ENCODE measurements at regions not wholly inside any gene's neighbourhood (a gene's known extent, or its start where the extent isn't known, plus 50 kb on each side); places are given as distances from the start of the nearest gene placed in this dataset.

- no peak for ATAC-seq
- Histone ChIP-seq H3K36me3 (no peaks in the 10 kb centered on the region), H3K4me3 (no peak overlapping the region), H3K9me3 (no peaks in the 10 kb centered on the region), H3K4me1 (peaks cover 0 to 24% (median 0%) of the 10 kb centered on the region in 3 donors), H3K27me3 (no peaks in the 10 kb centered on the region), H3K27ac (no peak overlapping the region)
- TF ChIP-seq POLR2AphosphoS5 (IDR thresholded peaks at IDR 0.05) (no peak), CTCF (IDR thresholded peaks at IDR 0.05) (no peak), EP300 (IDR thresholded peaks at IDR 0.05) (no peak), POLR2A (IDR thresholded peaks at IDR 0.05) (no peak)
- WGBS, 2 donors (ENCODE audit: low coverage in 1 of 2): 56 to 72% methylated on average over 3 of the region's 3 CpGs
Observed at GRCh38 chr12:67927815-67928214, 61.4 kb upstream of the IFNG-AS1 start.

GRCh38 chr12:67928621-67929383 is 60.4 kb upstream of the IFNG-AS1 start:
- Histone ChIP-seq H3K27ac (no peak overlapping the region), H3K4me3 (no peak overlapping the region), H3K36me3 (no peaks in the 10 kb centered on the region), H3K4me1 (peaks cover 0 to 24% (median 0%) of the 10 kb centered on the region in 3 donors), H3K27me3 (no peaks in the 10 kb centered on the region), H3K9me3 (no peaks in the 10 kb centered on the region)
- TF ChIP-seq CTCF (IDR thresholded peaks at IDR 0.05) (no peak), POLR2AphosphoS5 (IDR thresholded peaks at IDR 0.05) (no peak), EP300 (IDR thresholded peaks at IDR 0.05) (no peak), POLR2A (IDR thresholded peaks at IDR 0.05) (no peak)
- ATAC-seq: no peak
- WGBS, 2 donors (ENCODE audit: low coverage in 1 of 2): 50 to 59% methylated on average over 3 of the region's 3 CpGs

GRCh38 chr12:67929384-67929772 is 59.9 kb upstream of the IFNG-AS1 start:
- H3K9me3 ChIP-seq: no peaks in the 10 kb centered on the region
- H3K4me3 ChIP-seq: no peak overlapping the region
- TF ChIP-seq CTCF (IDR thresholded peaks at IDR 0.05) (no peak), POLR2AphosphoS5 (IDR thresholded peaks at IDR 0.05) (no peak), EP300 (IDR thresholded peaks at IDR 0.05) (no peak), POLR2A (IDR thresholded peaks at IDR 0.05) (no peak)
- H3K4me1 ChIP-seq: peaks cover 0 to 24% (median 0%) of the 10 kb centered on the region in 3 donors
- no peaks in the 10 kb centered on the region for H3K27me3 ChIP-seq
- 56 to 61% methylated on average over 2 of the region's 2 CpGs for WGBS, 2 donors (ENCODE audit: low coverage in 1 of 2)
- ATAC-seq: no peak
- H3K27ac ChIP-seq: no peak overlapping the region
- no peaks in the 10 kb centered on the region for H3K36me3 ChIP-seq

GRCh38 chr12:67937822-67938221 is 51.4 kb upstream of the IFNG-AS1 start:
- H3K4me1 ChIP-seq: peaks cover 0 to 14% (median 0%) of the 10 kb centered on the region in 3 donors
- no peak for ATAC-seq
- H3K27me3 ChIP-seq: no peaks in the 10 kb centered on the region
- no peak for TF ChIP-seq EP300 (IDR thresholded peaks at IDR 0.05)
- no peak for TF ChIP-seq CTCF (IDR thresholded peaks at IDR 0.05)
- TF ChIP-seq POLR2AphosphoS5 (IDR thresholded peaks at IDR 0.05): no peak
- no peak for TF ChIP-seq POLR2A (IDR thresholded peaks at IDR 0.05)
- H3K9me3 ChIP-seq: no peaks in the 10 kb centered on the region
- no peaks in the 10 kb centered on the region for H3K36me3 ChIP-seq
- no CpG with 5 or more reads among the region's 1 CpG for WGBS, 2 donors (ENCODE audit: low coverage in 1 of 2)
- no peak overlapping the region for H3K27ac ChIP-seq
- H3K4me3 ChIP-seq: no peak overlapping the region

Small RNA genes lying in the stretch of these regions (small RNA-seq; reads per million reads assigned to genes)
- gene AC022513.1: 0 reads per million in 4 donors

All from gastroesophageal sphincter (tissue), 4 donors.